AG09309 (cell line): ENCODE measurements at regions not wholly inside any gene's neighbourhood (a gene's known extent, or its start where the extent isn't known, plus 50 kb on each side); places are given as distances from the start of the nearest gene placed in this dataset.
A peak's percentile ranks its signal among the peaks of the same experiment; 100 is the strongest.

Experiments used
- DNase-seq: peaks from one replicate; pipeline ENCODE4 v3.0.0-alpha.2; 2010; ENCODE audit warnings: low read depth
- H3K4me3 ChIP-seq: 2 replicates; pipeline ENCODE4 v1.5.1; 2011; ENCODE audit warnings: mild to moderate bottlenecking, low read depth, low read length, moderate library complexity; ENCODE audit not compliant: control insufficient read depth
- CTCF ChIP-seq: IDR thresholded peaks from 2 replicates; pipeline ENCODE4 v1.5.1; 2011; ENCODE audit warnings: mild to moderate bottlenecking, low read depth, low read length, inconsistent platforms; ENCODE audit not compliant: insufficient read depth, control insufficient read depth; ENCODE audit errors: missing control alignments

- TF ChIP-seq CTCF: peak; percentile 65
- H3K4me3 ChIP-seq: no peak overlapping the region
- DNase-seq: peak; percentile 18
Measured at GRCh38 chr1:90114521-90115141, 119.7 kb downstream of the ZNF326 start.

- no peak for DNase-seq
- TF ChIP-seq CTCF: no peak
- H3K4me3 ChIP-seq: no peak overlapping the region
Measured at GRCh38 chr1:90107990-90108389, 113.1 kb downstream of the ZNF326 start.

GRCh38 chr1:90106311-90106710 lies 111.4 kb downstream of the ZNF326 start:
- no peak for DNase-seq
- no peak overlapping the region for H3K4me3 ChIP-seq
- no peak for TF ChIP-seq CTCF

- DNase-seq: no peak
- no peak for TF ChIP-seq CTCF
Measured at GRCh38 chr1:90104941-90105538, 110.1 kb downstream of the ZNF326 start.

GRCh38 chr1:90100566-90100965 lies 105.7 kb downstream of the ZNF326 start:
- no peak for TF ChIP-seq CTCF
- no peak for DNase-seq
- no peak overlapping the region for H3K4me3 ChIP-seq

More at GRCh38 chr1:90104941-90105538, 110.1 kb downstream of the ZNF326 start:
- H3K4me3 ChIP-seq: no peak overlapping the region

GRCh38 chr1:90092441-90092840 lies 97.5 kb downstream of the ZNF326 start:
- no peak for DNase-seq
- no peak for TF ChIP-seq CTCF
- H3K4me3 ChIP-seq: no peak overlapping the region
